ENCODE measurements at regions not wholly inside any gene's neighbourhood (a gene's known extent, or its start where the extent isn't known, plus 50 kb on each side); places are given as distances from the start of the nearest gene placed in this dataset.

DNA sequence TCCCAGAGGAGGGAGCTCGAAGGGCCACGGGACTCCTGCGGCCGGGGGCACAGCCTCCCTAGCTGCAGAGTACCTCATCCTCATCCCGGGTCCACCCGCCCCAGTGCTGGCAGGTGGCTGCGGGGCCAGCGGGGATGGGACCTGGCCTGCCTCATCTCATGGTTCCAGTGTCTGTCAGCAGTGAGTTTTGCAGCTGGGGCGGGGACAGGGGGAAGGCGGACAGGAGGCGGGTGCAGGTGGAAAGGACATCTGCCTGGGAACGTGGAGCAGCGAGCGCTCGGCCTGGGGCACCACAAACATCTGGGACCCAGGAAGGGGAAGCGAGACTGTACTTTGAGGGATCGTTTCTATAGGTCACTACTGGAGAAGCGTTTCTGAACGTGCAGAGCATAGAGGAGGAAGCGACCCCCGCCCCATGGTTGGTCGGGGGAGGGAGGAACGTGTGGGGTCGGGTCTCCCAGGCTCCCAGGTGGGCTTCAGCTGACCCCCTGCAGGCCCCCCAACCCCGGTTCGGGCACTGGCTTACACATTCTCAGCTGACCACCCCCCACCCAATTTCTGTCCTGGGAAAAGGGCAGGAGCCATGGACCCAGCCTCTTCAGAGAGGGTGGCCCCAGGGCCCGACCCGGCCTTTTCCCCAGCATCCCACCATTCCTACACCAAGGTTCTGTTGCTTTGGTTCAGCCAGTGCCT is 56.5 kb upstream of the NOTCH1 start (continued):
- TF ChIP-seq TCF12 (IDR thresholded peaks at IDR 0.05; ENCODE audit: low read depth, low read length) (no peak), CBX8 (IDR thresholded peaks at IDR 0.05; ENCODE audit: borderline replicate concordance, low read depth, low read length) (no peak), SIN3A (conservative IDR thresholded peaks at IDR 0.05 in 1 of 2, IDR thresholded peaks at IDR 0.05 in 1 of 2; ENCODE audit: low read depth in 1 of 2, low read length in 2 of 2) (no peak), SP1 (IDR thresholded peaks at IDR 0.05; ENCODE audit: low read depth, low read length) (no peak), RBBP5 (IDR thresholded peaks at IDR 0.05; ENCODE audit: borderline replicate concordance, low read depth, low read length) (no peak)
- TF ChIP-seq, protein P1, sequence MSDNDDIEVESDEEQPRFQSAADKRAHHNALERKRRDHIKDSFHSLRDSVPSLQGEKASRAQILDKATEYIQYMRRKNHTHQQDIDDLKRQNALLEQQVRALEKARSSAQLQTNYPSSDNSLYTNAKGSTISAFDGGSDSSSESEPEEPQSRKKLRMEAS (IDR thresholded peaks at IDR 0.05): no peak
- TF ChIP-seq, protein P2, sequence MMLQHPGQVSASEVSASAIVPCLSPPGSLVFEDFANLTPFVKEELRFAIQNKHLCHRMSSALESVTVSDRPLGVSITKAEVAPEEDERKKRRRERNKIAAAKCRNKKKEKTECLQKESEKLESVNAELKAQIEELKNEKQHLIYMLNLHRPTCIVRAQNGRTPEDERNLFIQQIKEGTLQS (IDR thresholded peaks at IDR 0.05; ENCODE audit: insufficient read depth, low read depth, low read length): no peak
